ENCODE measurements at regions not wholly inside any gene's neighbourhood (a gene's known extent, or its start where the extent isn't known, plus 50 kb on each side); places are given as distances from the start of the nearest gene placed in this dataset.

- DNase-seq (ENCODE audit: low read depth): no peak
Measured at GRCh38 chr21:35644523-35644922, 415.8 kb downstream of the SETD4 start.

- no peak for DNase-seq (ENCODE audit: low read depth)
Measured at GRCh38 chr21:35643176-35643575, 417.1 kb downstream of the SETD4 start.

- DNase-seq (ENCODE audit: low read depth): no peak
Measured at GRCh38 chr21:35641271-35642016, 418.9 kb downstream of the SETD4 start.

- DNase-seq (ENCODE audit: low read depth): no peak
Measured at GRCh38 chr21:35637431-35637830, 422.9 kb downstream of the SETD4 start.

GRCh38 chr21:35635994-35636393 lies 424.3 kb downstream of the SETD4 start:
- DNase-seq (ENCODE audit: low read depth): no peak

GRCh38 chr21:35635261-35635660 lies 425.1 kb downstream of the SETD4 start:
- DNase-seq (ENCODE audit: low read depth): no peak

- DNase-seq (ENCODE audit: low read depth): no peak
Measured at GRCh38 chr21:35633501-35633900, 426.8 kb downstream of the SETD4 start.

GRCh38 chr21:35632711-35633110 lies 427.6 kb downstream of the SETD4 start:
- DNase-seq (ENCODE audit: low read depth): no peak

GRCh38 chr21:35628316-35628715 lies 432.0 kb downstream of the SETD4 start:
- no peak for DNase-seq (ENCODE audit: low read depth)

GRCh38 chr21:35627462-35627861 lies 432.9 kb downstream of the SETD4 start:
- no peak for DNase-seq (ENCODE audit: low read depth)

- no peak for DNase-seq (ENCODE audit: low read depth)
Measured at GRCh38 chr21:35625576-35625975, 434.8 kb downstream of the SETD4 start.

GRCh38 chr21:35624901-35625300 lies 435.4 kb downstream of the SETD4 start:
- DNase-seq (ENCODE audit: low read depth): no peak

- DNase-seq (ENCODE audit: low read depth): no peak
Measured at GRCh38 chr21:35622612-35623011, 437.7 kb downstream of the SETD4 start.

GRCh38 chr21:35619184-35619583 lies 441.1 kb downstream of the SETD4 start:
- DNase-seq (ENCODE audit: low read depth): no peak

- no peak for DNase-seq (ENCODE audit: low read depth)
Measured at GRCh38 chr21:35617491-35617890, 442.8 kb downstream of the SETD4 start.

GRCh38 chr21:35616090-35616489 lies 444.2 kb downstream of the SETD4 start:
- DNase-seq (ENCODE audit: low read depth): no peak

- no peak for DNase-seq (ENCODE audit: low read depth)
Measured at GRCh38 chr21:35615325-35615724, 445.0 kb downstream of the SETD4 start.

GRCh38 chr21:35614396-35614921 lies 445.9 kb downstream of the SETD4 start:
- no peak for DNase-seq (ENCODE audit: low read depth)

GRCh38 chr21:35611708-35612132 lies 448.6 kb downstream of the SETD4 start:
- no peak for DNase-seq (ENCODE audit: low read depth)

GRCh38 chr21:35609263-35609662 lies 451.1 kb downstream of the SETD4 start:
- DNase-seq (ENCODE audit: low read depth): no peak

GRCh38 chr21:35607406-35607805 lies 452.9 kb downstream of the SETD4 start:
- DNase-seq (ENCODE audit: low read depth): no peak

- no peak for DNase-seq (ENCODE audit: low read depth)
Measured at GRCh38 chr21:35606578-35606977, 453.7 kb downstream of the SETD4 start.

GRCh38 chr21:35606146-35606545 lies 454.2 kb downstream of the SETD4 start:
- no peak for DNase-seq (ENCODE audit: low read depth)

GRCh38 chr21:35603494-35603893 lies 456.8 kb downstream of the SETD4 start:
- DNase-seq (ENCODE audit: low read depth): no peak

All from activated T-helper 1 cell treated with Interleukin-2 at 50 U/mL for 16 hours (primary cell).